Mesenchymal stem cell (in vitro differentiated cells and primary cell): ENCODE measurements at regions not wholly inside any gene's neighbourhood (a gene's known extent, or its start where the extent isn't known, plus 50 kb on each side); places are given as distances from the start of the nearest gene placed in this dataset.

Source experiments
- DNase-seq: peaks from one replicate; pipeline ENCODE4 v3.0.0-alpha.2; 2013
- H2AFZ ChIP-seq: one replicate; pipeline ENCODE4 v1.6.1; 2013; ENCODE audit warnings: low read depth, mild to moderate bottlenecking, control low read depth, inconsistent platforms, low read length, moderate library complexity
- H2AK5ac ChIP-seq: 2 replicates; pipeline ENCODE4 v1.6.1; 2013; ENCODE audit warnings: low read length, moderate library complexity, mild to moderate bottlenecking, inconsistent platforms; ENCODE audit not compliant: severe bottlenecking
- H2BK120ac ChIP-seq: one replicate; pipeline ENCODE4 v1.6.1; 2013; ENCODE audit warnings: low read depth, mild to moderate bottlenecking, inconsistent platforms, low read length, moderate library complexity
- H2BK12ac ChIP-seq, 2 experiments: one replicate each; pipeline ENCODE4 v1.6.1; 2013; ENCODE audit warnings: inconsistent platforms in 2 of 2, low read length in 2 of 2, mild to moderate bottlenecking in 2 of 2, moderate library complexity in 2 of 2, control low read depth in 1 of 2
- H2BK15ac ChIP-seq: one replicate; pipeline ENCODE4 v1.6.1; 2013; ENCODE audit warnings: mild to moderate bottlenecking, low read depth, inconsistent platforms; ENCODE audit not compliant: poor library complexity, severe bottlenecking
- H2BK5ac ChIP-seq: 2 replicates; pipeline ENCODE4 v1.6.1; 2013; ENCODE audit warnings: low read depth, mild to moderate bottlenecking, low read length, control low read depth, inconsistent platforms; ENCODE audit not compliant: poor library complexity, severe bottlenecking
- H3K14ac ChIP-seq, 2 experiments: one replicate each; pipeline ENCODE4 v1.6.1; 2013; ENCODE audit warnings: inconsistent platforms in 2 of 2, low read length in 2 of 2, control low read depth in 1 of 2, mild to moderate bottlenecking in 1 of 2, moderate library complexity in 1 of 2
- H3K18ac ChIP-seq, 2 experiments: one replicate each; pipeline ENCODE4 v1.6.1; 2013; ENCODE audit warnings: inconsistent platforms in 2 of 2, low read length in 2 of 2, control low read depth in 1 of 2, low read depth in 1 of 2, mild to moderate bottlenecking in 1 of 2
- H3K23ac ChIP-seq, 2 experiments: one replicate each; pipeline ENCODE4 v1.6.1; 2013; ENCODE audit warnings: inconsistent platforms in 2 of 2, low read length in 2 of 2, mild to moderate bottlenecking in 2 of 2, moderate library complexity in 2 of 2, control low read depth in 1 of 2
- H3K27ac ChIP-seq: 2 replicates; pipeline ENCODE4 v1.5.1; 2013; ENCODE audit warnings: mild to moderate bottlenecking, moderate library complexity, low read length, control low read depth, inconsistent platforms; ENCODE audit not compliant: poor library complexity, severe bottlenecking
- H3K27me3 ChIP-seq, 2 experiments: 2 replicates each; pipeline versions ENCODE4 v1.6.1 to v1.7.0; 2013; ENCODE audit warnings: low read length in 2 of 2, mild to moderate bottlenecking in 2 of 2, moderate library complexity in 2 of 2, control low read depth in 1 of 2, inconsistent platforms in 1 of 2; ENCODE audit not compliant: control insufficient read depth in 1 of 2, insufficient read depth in 1 of 2
- H3K36me3 ChIP-seq, 2 experiments: 2 replicates each; pipeline versions ENCODE4 v1.6.1 to v1.7.0; 2013; ENCODE audit warnings: low read length in 2 of 2, control low read depth in 1 of 2, inconsistent platforms in 1 of 2, low read depth in 1 of 2, mild to moderate bottlenecking in 1 of 2; ENCODE audit not compliant: insufficient read depth in 2 of 2, control insufficient read depth in 1 of 2
- H3K4ac ChIP-seq, 2 experiments: one replicate each; pipeline ENCODE4 v1.6.1; 2013; ENCODE audit warnings: inconsistent platforms in 2 of 2, low read length in 2 of 2, mild to moderate bottlenecking in 2 of 2, moderate library complexity in 2 of 2, control low read depth in 1 of 2, low read depth in 1 of 2
- H3K4me1 ChIP-seq: 2 replicates; pipeline ENCODE4 v1.6.1; 2013; ENCODE audit warnings: low read depth, low read length, control low read depth; ENCODE audit not compliant: control insufficient read depth, insufficient read depth
- H3K4me2 ChIP-seq: 2 replicates; pipeline ENCODE4 v1.6.1; 2013; ENCODE audit warnings: low read length, mild to moderate bottlenecking, inconsistent platforms; ENCODE audit not compliant: poor library complexity, severe bottlenecking
- H3K4me3 ChIP-seq, 2 experiments: 2 replicates each; pipeline versions ENCODE4 v1.5.1 to v1.7.0; 2013; ENCODE audit warnings: low read length in 2 of 2, mild to moderate bottlenecking in 2 of 2, control low read depth in 1 of 2, low read depth in 1 of 2; ENCODE audit not compliant: insufficient read depth in 1 of 2
- H3K79me1 ChIP-seq: replicated peaks from 2 replicates; pipeline ENCODE4 v1.6.1; 2013; ENCODE audit warnings: mild to moderate bottlenecking, control low read depth, low read length, inconsistent platforms; ENCODE audit not compliant: poor library complexity, severe bottlenecking
- H3K9ac ChIP-seq: 2 replicates; pipeline ENCODE4 v1.7.0; 2013; ENCODE audit warnings: mild to moderate bottlenecking, low read length, moderate library complexity
- H3K9me3 ChIP-seq: 2 replicates; pipeline ENCODE4 v1.7.0; 2013; ENCODE audit warnings: mild to moderate bottlenecking, low read length; ENCODE audit not compliant: control insufficient read depth
- H4K8ac ChIP-seq: one replicate; pipeline ENCODE4 v1.6.1; 2013; ENCODE audit warnings: inconsistent platforms, mild to moderate bottlenecking, low read length, moderate library complexity
- H4K91ac ChIP-seq: one replicate; pipeline ENCODE4 v1.6.1; 2013; ENCODE audit warnings: mild to moderate bottlenecking, low read length, inconsistent platforms
- WGBS: methylation state at CpG from one replicate; pipeline ENCODE4 v1.1.7; 2013; ENCODE audit warnings: mixed read lengths; 5-methylcytosine and 5-hydroxymethylcytosine counted together

DNA sequence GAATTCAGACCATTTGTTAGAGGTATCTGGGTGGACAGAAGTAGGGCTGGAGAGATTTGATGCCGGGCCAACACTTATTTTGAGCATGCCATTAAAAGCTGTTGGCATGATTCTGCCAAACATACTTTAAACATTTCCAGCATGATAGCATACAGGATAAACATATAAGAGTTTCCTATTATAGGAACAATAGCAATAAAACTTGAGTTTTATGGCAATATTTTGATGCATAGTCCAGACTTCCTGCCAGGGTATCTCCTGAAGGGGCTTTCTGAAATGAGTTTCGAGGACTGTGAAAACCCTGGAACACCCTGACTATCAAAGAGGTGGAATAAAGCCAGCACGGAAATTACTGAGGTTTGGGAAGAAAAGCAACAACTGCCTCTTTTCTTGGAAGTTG is 1398.0 kb upstream of the NXPH2 start:
- 61% methylated on average over 2 of the region's 3 CpGs for WGBS
- H3K27ac ChIP-seq: peak overlapping the region; percentile 83

GRCh38 chr2:140177086-140177485 is 1396.9 kb upstream of the NXPH2 start:
- Histone ChIP-seq H2BK15ac (no peak overlapping the region), H3K27ac (no peak overlapping the region), H3K23ac (no peak overlapping the region), H4K8ac (no peak overlapping the region), H2BK5ac (no peak overlapping the region), H2BK120ac (no peak overlapping the region), H3K9ac (no peak overlapping the region), H3K14ac (no peak overlapping the region), H3K9me3 (peaks cover 3% of the 10 kb centered on the region), H2AFZ (no peak overlapping the region), H3K79me1 (no peaks in the 10 kb centered on the region), H3K4ac (no peak overlapping the region), H3K36me3 (no peaks in the 10 kb centered on the region), H3K18ac (no peak overlapping the region), H2BK12ac (no peak overlapping the region), H3K4me2 (no peak overlapping the region), H3K4me3 (no peak overlapping the region), H3K27me3 (no peaks in the 10 kb centered on the region), H3K4me1 (no peaks in the 10 kb centered on the region), H4K91ac (no peak overlapping the region), H2AK5ac (no peak overlapping the region)
- no peak for DNase-seq
- WGBS: 87% methylated on average over 3 of the region's 3 CpGs

More for the DNA sequence above, 1398.0 kb upstream of the NXPH2 start:
- no peak overlapping the region for H2BK120ac ChIP-seq
- no peak overlapping the region for H2BK12ac ChIP-seq
- no peak overlapping the region for H3K14ac ChIP-seq
- H3K79me1 ChIP-seq: no peaks in the 10 kb centered on the region
- DNase-seq: no peak
- H3K27me3 ChIP-seq: no peaks in the 10 kb centered on the region
- no peak overlapping the region for H4K8ac ChIP-seq
- no peak overlapping the region for H2BK15ac ChIP-seq
- H2AK5ac ChIP-seq: no peak overlapping the region
- H3K9me3 ChIP-seq: peaks cover 3% of the 10 kb centered on the region
- no peaks in the 10 kb centered on the region for H3K36me3 ChIP-seq
- no peak overlapping the region for H2AFZ ChIP-seq
- H3K23ac ChIP-seq: no peak overlapping the region
- H2BK5ac ChIP-seq: peak overlapping the region; percentile 61
- peak overlapping the region; percentile 38 for H3K4me2 ChIP-seq
- H4K91ac ChIP-seq: no peak overlapping the region
- no peak overlapping the region for H3K18ac ChIP-seq
- no peak overlapping the region for H3K4me3 ChIP-seq
- no peak overlapping the region for H3K4ac ChIP-seq
- H3K9ac ChIP-seq: no peak overlapping the region
- no peaks in the 10 kb centered on the region for H3K4me1 ChIP-seq

- Histone ChIP-seq H3K23ac (no peak overlapping the region), H3K4me2 (no peak overlapping the region), H3K9me3 (peaks cover 13% of the 10 kb centered on the region), H3K36me3 (no peaks in the 10 kb centered on the region), H3K27me3 (no peaks in the 10 kb centered on the region), H3K79me1 (no peaks in the 10 kb centered on the region), H3K27ac (no peak overlapping the region), H4K91ac (no peak overlapping the region), H3K14ac (no peak overlapping the region), H2AFZ (peak overlapping the region; percentile 5), H2BK5ac (no peak overlapping the region), H3K4me1 (no peaks in the 10 kb centered on the region), H3K9ac (no peak overlapping the region), H3K18ac (peak overlapping the region in 1 of 2 experiments; percentile 2), H2BK15ac (no peak overlapping the region), H2AK5ac (no peak overlapping the region), H4K8ac (no peak overlapping the region), H3K4ac (no peak overlapping the region), H2BK120ac (no peak overlapping the region), H3K4me3 (no peak overlapping the region), H2BK12ac (no peak overlapping the region)
- 89% methylated on average over 5 of the region's 5 CpGs for WGBS
- DNase-seq: no peak
Observed at GRCh38 chr2:140173790-140174189, 1393.6 kb upstream of the NXPH2 start.

DNA sequence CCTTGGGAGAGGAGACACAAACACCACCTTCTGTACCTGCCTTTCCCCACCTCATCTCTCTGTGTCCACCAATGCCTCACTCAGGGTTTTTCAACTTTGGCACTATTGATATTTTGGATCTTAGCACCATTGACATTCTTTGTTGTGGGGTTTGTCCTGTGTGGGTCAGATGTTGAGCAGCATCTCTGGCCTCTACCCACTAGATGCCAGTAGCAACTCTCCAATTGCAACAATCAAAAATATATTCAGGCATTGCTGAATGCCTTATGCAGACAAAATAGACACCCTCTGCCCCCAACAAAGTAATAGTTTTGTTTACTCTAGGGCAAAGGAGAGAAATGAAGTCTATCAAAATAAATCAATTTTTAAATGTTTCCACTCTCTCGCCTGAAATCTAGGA is 1384.3 kb upstream of the NXPH2 start:
- Histone ChIP-seq H2AFZ (no peak overlapping the region), H3K4me1 (no peaks in the 10 kb centered on the region), H3K4ac (no peak overlapping the region), H2BK120ac (no peak overlapping the region), H3K27me3 (no peaks in the 10 kb centered on the region), H2BK15ac (no peak overlapping the region), H2BK12ac (no peak overlapping the region), H2AK5ac (no peak overlapping the region), H3K23ac (no peak overlapping the region), H3K27ac (no peak overlapping the region), H3K14ac (no peak overlapping the region), H3K18ac (no peak overlapping the region), H3K4me2 (no peak overlapping the region), H3K79me1 (no peaks in the 10 kb centered on the region), H4K8ac (no peak overlapping the region), H2BK5ac (no peak overlapping the region), H4K91ac (no peak overlapping the region), H3K9me3 (peaks cover 6% of the 10 kb centered on the region), H3K9ac (no peak overlapping the region), H3K4me3 (no peak overlapping the region), H3K36me3 (no peaks in the 10 kb centered on the region)
- 88% methylated on average over 1 of the region's 1 CpG for WGBS
- no peak for DNase-seq
